Neural progenitor cell (in vitro differentiated cells): ENCODE measurements at regions not wholly inside any gene's neighbourhood (a gene's known extent, or its start where the extent isn't known, plus 50 kb on each side); places are given as distances from the start of the nearest gene placed in this dataset.

ENCODE experiments used
- DNase-seq: peaks from one replicate; pipeline ENCODE4 v3.0.0-alpha.2; 2016; ENCODE audit warnings: low spot score
- H2AFZ ChIP-seq: fragments of 200-600 bp; sonication (generic); replicated peaks from 2 replicates; pipeline ENCODE4 v1.6.1; 2016; ENCODE audit warnings: antibody characterized with exemption
- H3F3A ChIP-seq: fragments of 200-600 bp; sonication (generic); 2 replicates; pipeline ENCODE4 v1.6.1; 2016; ENCODE audit warnings: antibody characterized with exemption, low read depth
- H3K27ac ChIP-seq: fragments of 200-600 bp; sonication (generic); 2 replicates; pipeline ENCODE4 v1.5.1; 2016; ENCODE audit warnings: mild to moderate bottlenecking
- H3K27me3 ChIP-seq: fragments of 200-600 bp; sonication (generic); 2 replicates; pipeline ENCODE4 v1.6.1; 2016; ENCODE audit warnings: mild to moderate bottlenecking, moderate library complexity
- H3K36me3 ChIP-seq: fragments of 200-600 bp; sonication (generic); 2 replicates; pipeline ENCODE4 v1.5.1; 2016
- H3K4me1 ChIP-seq: fragments of 200-600 bp; sonication (generic); 2 replicates; pipeline ENCODE4 v1.6.1; 2016; ENCODE audit warnings: mixed run types
- H3K4me2 ChIP-seq: fragments of 200-600 bp; sonication (generic); 2 replicates; pipeline ENCODE4 v1.6.1; 2016
- H3K4me3 ChIP-seq: fragments of 200-600 bp; sonication (generic); 2 replicates; pipeline ENCODE4 v1.5.1; 2016
- H3K79me2 ChIP-seq: fragments of 200-600 bp; sonication (generic); 2 replicates; pipeline ENCODE4 v1.6.1; 2016; ENCODE audit warnings: low read depth
- H3K9ac ChIP-seq: fragments of 200-600 bp; sonication (generic); 2 replicates; pipeline ENCODE4 v1.6.1; 2016
- H3K9me3 ChIP-seq: fragments of 200-600 bp; sonication (generic); 2 replicates; pipeline ENCODE4 v1.5.1; 2016; ENCODE audit warnings: low read depth
- H4K20me1 ChIP-seq: fragments of 200-600 bp; sonication (generic); 2 replicates; pipeline ENCODE4 v1.6.1; 2016; ENCODE audit warnings: low read depth
- H3K27ac Mint-ChIP-seq: 3 replicates; pipeline ENCODE4 v1.8.0; 2021; ENCODE audit warnings: mixed read lengths
- H3K27me3 Mint-ChIP-seq: 2 replicates; pipeline ENCODE4 v1.8.0; 2022; ENCODE audit warnings: low read depth, mild to moderate bottlenecking, inconsistent platforms, moderate library complexity, mixed read lengths; ENCODE audit not compliant: insufficient read depth
- H3K36me3 Mint-ChIP-seq: 3 replicates; pipeline ENCODE4 v1.8.0; 2021; ENCODE audit warnings: mixed read lengths
- H3K4me1 Mint-ChIP-seq: 3 replicates; pipeline ENCODE4 v1.8.0; 2021; ENCODE audit warnings: mixed read lengths
- H3K4me3 Mint-ChIP-seq: 3 replicates; pipeline ENCODE4 v1.8.0; 2021; ENCODE audit warnings: mild to moderate bottlenecking, moderate library complexity, mixed read lengths
- H3K9me3 Mint-ChIP-seq: 3 replicates; pipeline ENCODE4 v1.8.0; 2020; ENCODE audit warnings: mixed read lengths
- CTCF ChIP-seq: fragments of 200-600 bp; sonication (generic); IDR thresholded peaks from 2 replicates; pipeline ENCODE4 v1.5.1; 2017; ENCODE audit warnings: antibody characterized with exemption, mild to moderate bottlenecking
- EZH2 ChIP-seq: fragments of 200-600 bp; sonication (generic); IDR thresholded peaks from 2 replicates; pipeline ENCODE4 v1.6.1; 2017; ENCODE audit warnings: antibody characterized with exemption, mild to moderate bottlenecking, moderate library complexity
- EZH2phosphoT487 ChIP-seq: fragments of 200-600 bp; sonication (generic); IDR thresholded peaks from 2 replicates; pipeline ENCODE4 v1.6.1; 2017; ENCODE audit warnings: antibody characterized with exemption

GRCh38 chr10:4770801-4771553, 55.0 kb upstream of the AKR1E2 start:
- no peak overlapping the region for H3K4me3 Mint-ChIP-seq
- peaks cover 13% of the 10 kb centered on the region for H3K4me1 Mint-ChIP-seq
- Histone ChIP-seq H3K9me3 (no peaks in the 10 kb centered on the region), H2AFZ (no peak overlapping the region), H3K9ac (no peak overlapping the region), H3K27me3 (no peaks in the 10 kb centered on the region), H3K4me2 (no peak overlapping the region), H4K20me1 (no peaks in the 10 kb centered on the region), H3K4me3 (no peak overlapping the region), H3K27ac (no peak overlapping the region), H3K79me2 (no peaks in the 10 kb centered on the region), H3K36me3 (no peaks in the 10 kb centered on the region), H3F3A (no peaks in the 10 kb centered on the region), H3K4me1 (no peaks in the 10 kb centered on the region)
- H3K9me3 Mint-ChIP-seq = no peaks in the 10 kb centered on the region
- DNase-seq = no peak
- TF ChIP-seq EZH2 (no peak), CTCF (peak; percentile 52)
- no peak overlapping the region for H3K27ac Mint-ChIP-seq
- H3K27me3 Mint-ChIP-seq = no peaks in the 10 kb centered on the region
- no peaks in the 10 kb centered on the region for H3K36me3 Mint-ChIP-seq

- H3K9ac ChIP-seq = no peak overlapping the region
- H3K36me3 Mint-ChIP-seq = no peaks in the 10 kb centered on the region
- no peaks in the 10 kb centered on the region for H3K36me3 ChIP-seq
- H3F3A ChIP-seq = no peaks in the 10 kb centered on the region
- no peak overlapping the region for H2AFZ ChIP-seq
- no peaks in the 10 kb centered on the region for H3K9me3 Mint-ChIP-seq
- peaks cover 2% of the 10 kb centered on the region for H3K27me3 Mint-ChIP-seq
- H3K79me2 ChIP-seq = no peaks in the 10 kb centered on the region
- H4K20me1 ChIP-seq = no peaks in the 10 kb centered on the region
- no peaks in the 10 kb centered on the region for H3K4me1 ChIP-seq
- no peak overlapping the region for H3K4me2 ChIP-seq
- H3K4me3 Mint-ChIP-seq = no peak overlapping the region
- no peaks in the 10 kb centered on the region for H3K27me3 ChIP-seq
- TF ChIP-seq EZH2 (no peak), CTCF (no peak), EZH2phosphoT487 (no peak)
- H3K27ac ChIP-seq = no peak overlapping the region
- DNase-seq = no peak
- no peaks in the 10 kb centered on the region for H3K9me3 ChIP-seq
- H3K27ac Mint-ChIP-seq = no peak overlapping the region
- no peak overlapping the region for H3K4me3 ChIP-seq
- H3K4me1 Mint-ChIP-seq = peaks cover 13% of the 10 kb centered on the region
These were observed 57.6 kb upstream of the AKR1E2 start for GRCh38 chr10:4768416-4768815.

GRCh38 chr10:4767033-4767814, 58.8 kb upstream of the AKR1E2 start:
- H3K36me3 Mint-ChIP-seq = no peaks in the 10 kb centered on the region
- no peaks in the 10 kb centered on the region for H3K79me2 ChIP-seq
- H3K27me3 Mint-ChIP-seq = peaks cover 2% of the 10 kb centered on the region
- H3K4me3 ChIP-seq = no peak overlapping the region
- no peaks in the 10 kb centered on the region for H4K20me1 ChIP-seq
- H3K27ac ChIP-seq = no peak overlapping the region
- DNase-seq = peak; percentile 42
- peak; percentile 76 for TF ChIP-seq CTCF
- no peak for TF ChIP-seq EZH2
- no peak overlapping the region for H3K9ac ChIP-seq
- H3K4me1 Mint-ChIP-seq = peaks cover 13% of the 10 kb centered on the region
- no peak overlapping the region for H3K4me2 ChIP-seq
- H3K9me3 Mint-ChIP-seq = no peaks in the 10 kb centered on the region
- no peaks in the 10 kb centered on the region for H3K4me1 ChIP-seq
- no peaks in the 10 kb centered on the region for H3K36me3 ChIP-seq
- H3K9me3 ChIP-seq = no peaks in the 10 kb centered on the region
- no peaks in the 10 kb centered on the region for H3K27me3 ChIP-seq
- H3F3A ChIP-seq = no peaks in the 10 kb centered on the region
- H3K4me3 Mint-ChIP-seq = no peak overlapping the region
- H2AFZ ChIP-seq = no peak overlapping the region
- no peak overlapping the region for H3K27ac Mint-ChIP-seq
